ENCODE measurements at regions not wholly inside any gene's neighbourhood (a gene's known extent, or its start where the extent isn't known, plus 50 kb on each side); places are given as distances from the start of the nearest gene placed in this dataset.

- intact Hi-C loops (cut with micrococcal nuclease) (no loop called here), dilution Hi-C loops (cut with MboI; ENCODE audit: extremely low pct_ligation_motif_present, low sequenced_read_pairs) (no loop called here)
- TF ChIP-seq MYC (IDR thresholded peaks at IDR 0.05; ENCODE audit: low read depth, low read length) = no peak
- TF ChIP-seq, protein P1, sequence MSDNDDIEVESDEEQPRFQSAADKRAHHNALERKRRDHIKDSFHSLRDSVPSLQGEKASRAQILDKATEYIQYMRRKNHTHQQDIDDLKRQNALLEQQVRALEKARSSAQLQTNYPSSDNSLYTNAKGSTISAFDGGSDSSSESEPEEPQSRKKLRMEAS (IDR thresholded peaks at IDR 0.05; ENCODE audit: insufficient read depth, insufficient read length) = no peak
- TF ChIP-seq EZH2 (IDR thresholded peaks at IDR 0.05; ENCODE audit: borderline replicate concordance, low read depth, low read length, severe bottlenecking) = no peak
- Histone ChIP-seq H4K20me1 (replicated peaks; ENCODE audit: control insufficient read depth, extremely low read depth, insufficient read depth, low read length) (no peaks in the 10 kb centered on the region), H3K36me3 (ENCODE audit: control insufficient read depth in 2 of 2, extremely low read depth in 1 of 2, insufficient read depth in 2 of 2, low read length in 2 of 2) (no peaks in the 10 kb centered on the region), H2AFZ (ENCODE audit: low read depth, low read length) (no peak overlapping the region), H3K4me1 (ENCODE audit: control insufficient read depth, extremely low read depth, insufficient read depth, low read length) (no peaks in the 10 kb centered on the region), H3K27me3 (ENCODE audit: control insufficient read depth in 2 of 2, insufficient read depth in 2 of 2, low read length in 2 of 2) (no peaks in the 10 kb centered on the region), H3K4me3 (replicated peaks in 1 of 3; ENCODE audit: insufficient read depth in 1 of 3, low read depth in 1 of 3, low read length in 3 of 3) (no peak overlapping the region), H3K9me3 (replicated peaks; ENCODE audit: control insufficient read depth, insufficient read depth, low read length) (peaks cover 4% of the 10 kb centered on the region), H3K4me2 (ENCODE audit: insufficient read depth, low read length) (no peak overlapping the region), H3K79me2 (ENCODE audit: control insufficient read depth, insufficient read depth, low read length) (no peaks in the 10 kb centered on the region), H3K9me1 (replicated peaks; ENCODE audit: control insufficient read depth, extremely low read depth, insufficient read depth, low read length) (no peaks in the 10 kb centered on the region), H3K27ac (ENCODE audit: insufficient read depth, low read depth, low read length) (no peak overlapping the region), H3K9ac (replicated peaks; ENCODE audit: extremely low read depth, insufficient read depth, low read length) (no peak overlapping the region)
- ChIA-PET CTCF (no interaction called here), POLR2A (no interaction called here)
- FAIRE-seq (no peak), DNase-seq (ENCODE audit: low read depth, low spot score) (no peak)
- no TSS peak for BruUV-seq (replicated peaks)
Observed at GRCh38 chr16:51867386-51868065, 679.4 kb downstream of the TOX3 start.

DNA sequence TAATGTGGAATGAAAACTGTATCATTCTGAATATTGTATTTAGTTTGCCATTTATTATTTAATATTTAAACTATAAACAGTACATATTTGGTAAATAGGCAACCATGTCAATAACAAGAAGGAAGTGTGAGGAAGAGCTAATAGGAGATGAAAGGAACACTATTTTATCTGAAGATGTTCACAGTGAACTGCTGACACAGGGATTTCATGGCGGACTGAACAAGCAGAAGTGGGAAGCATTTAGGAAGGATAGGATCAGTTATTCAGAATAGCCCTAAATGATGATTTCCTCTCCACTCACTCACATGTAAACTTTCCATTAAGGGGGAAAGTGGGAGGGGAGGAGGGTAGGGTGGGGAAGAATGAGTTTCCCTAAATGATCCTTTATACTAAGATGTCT, 682.4 kb downstream of the TOX3 start:
- H3K4me3 ChIP-seq (replicated peaks in 1 of 3; ENCODE audit: insufficient read depth in 1 of 3, low read depth in 1 of 3, low read length in 3 of 3) = no peak overlapping the region
- ChIA-PET CTCF (no interaction called here), POLR2A (no interaction called here)
- TF ChIP-seq GATA2 (IDR thresholded peaks at IDR 0.05; ENCODE audit: insufficient read depth, insufficient read length, low read depth, low read length) (no peak), POLR2A (IDR thresholded peaks at IDR 0.05; ENCODE audit: low read depth, low read length) (no peak), MYC (IDR thresholded peaks at IDR 0.05; ENCODE audit: low read depth, low read length) (no peak), EZH2 (IDR thresholded peaks at IDR 0.05; ENCODE audit: borderline replicate concordance, low read depth, low read length, severe bottlenecking) (no peak), JUN (IDR thresholded peaks at IDR 0.05; ENCODE audit: borderline replicate concordance, insufficient read depth, insufficient read length, low read depth) (no peak), FOS (IDR thresholded peaks at IDR 0.05; ENCODE audit: borderline replicate concordance, insufficient read depth, low read length) (no peak), POLR2AphosphoS5 (IDR thresholded peaks at IDR 0.05; ENCODE audit: insufficient read depth, low read depth, low read length) (no peak), CTCF (IDR thresholded peaks at IDR 0.05; ENCODE audit: extremely low read depth in 1 of 2, insufficient read depth in 1 of 2, low read depth in 1 of 2, low read length in 2 of 2) (no peak)
- TF ChIP-seq, protein P1 (IDR thresholded peaks at IDR 0.05; ENCODE audit: insufficient read depth, insufficient read length) = no peak
- H3K27ac ChIP-seq (ENCODE audit: insufficient read depth, low read depth, low read length) = no peak overlapping the region
- H4K20me1 ChIP-seq (replicated peaks; ENCODE audit: control insufficient read depth, extremely low read depth, insufficient read depth, low read length) = no peaks in the 10 kb centered on the region
- no peaks in the 10 kb centered on the region for H3K36me3 ChIP-seq (ENCODE audit: control insufficient read depth in 2 of 2, extremely low read depth in 1 of 2, insufficient read depth in 2 of 2, low read length in 2 of 2)
- peaks cover 6% of the 10 kb centered on the region for H3K9me3 ChIP-seq (replicated peaks; ENCODE audit: control insufficient read depth, insufficient read depth, low read length)
- no peaks in the 10 kb centered on the region for H3K27me3 ChIP-seq (ENCODE audit: control insufficient read depth in 2 of 2, insufficient read depth in 2 of 2, low read length in 2 of 2)
- H2AFZ ChIP-seq (ENCODE audit: low read depth, low read length) = no peak overlapping the region
- BruUV-seq (replicated peaks) = no TSS peak
- no peaks in the 10 kb centered on the region for H3K4me1 ChIP-seq (ENCODE audit: control insufficient read depth, extremely low read depth, insufficient read depth, low read length)
- dilution Hi-C loops (cut with MboI; ENCODE audit: extremely low pct_ligation_motif_present, low sequenced_read_pairs) = no loop called here
- H3K9ac ChIP-seq (replicated peaks; ENCODE audit: extremely low read depth, insufficient read depth, low read length) = no peak overlapping the region
- intact Hi-C loops (cut with micrococcal nuclease) = no loop called here
- no peak for FAIRE-seq
- DNase-seq (ENCODE audit: low read depth, low spot score) = no peak
- no peaks in the 10 kb centered on the region for H3K79me2 ChIP-seq (ENCODE audit: control insufficient read depth, insufficient read depth, low read length)
- H3K9me1 ChIP-seq (replicated peaks; ENCODE audit: control insufficient read depth, extremely low read depth, insufficient read depth, low read length) = no peaks in the 10 kb centered on the region
- no peak overlapping the region for H3K4me2 ChIP-seq (ENCODE audit: insufficient read depth, low read length)

Measured in endothelial cell of umbilical vein (primary cell).